ENCODE measurements at regions not wholly inside any gene's neighbourhood (a gene's known extent, or its start where the extent isn't known, plus 50 kb on each side); places are given as distances from the start of the nearest gene placed in this dataset.

DNA sequence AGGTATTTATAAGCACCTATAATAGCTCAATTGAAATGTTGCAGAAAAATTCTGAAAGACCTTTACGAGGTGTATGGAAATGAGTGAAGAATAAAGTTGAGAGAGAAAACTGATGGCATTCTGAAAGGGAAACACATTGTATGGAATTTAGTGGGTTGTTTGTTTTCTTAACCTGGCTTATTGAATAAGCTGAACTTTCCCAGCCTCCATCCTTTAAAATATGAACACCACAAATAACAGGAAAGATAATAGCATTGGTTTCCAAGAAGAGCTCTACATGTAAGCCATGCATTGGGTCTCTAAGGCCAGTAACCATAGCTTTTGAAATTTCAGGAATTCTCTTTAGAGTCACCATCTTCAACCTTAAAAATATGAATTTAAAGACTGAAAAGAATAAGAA, 709.0 kb downstream of the USP25 start:
- POLR2A ChIA-PET, result no interaction called here
- no peak overlapping the region for H3K4me3 ChIP-seq (ENCODE audit: low read depth, low read length)
- H3K9me3 ChIP-seq, result no peaks in the 10 kb centered on the region
- H3K36me3 Mint-ChIP-seq (ENCODE audit: insufficient read depth, unreplicated experiment), result no peaks in the 10 kb centered on the region
- CTCF ChIA-PET, result no interaction called here
- no peak overlapping the region for H3K27ac Mint-ChIP-seq (ENCODE audit: unreplicated experiment)
- intact Hi-C loops (cut with micrococcal nuclease; ENCODE audit: unreplicated experiment), result no loop called here
- BruUV-seq (replicated peaks), result no TSS peak
- no peak overlapping the region for H3K4me3 Mint-ChIP-seq (ENCODE audit: unreplicated experiment)
- no peaks in the 10 kb centered on the region for H3K27me3 Mint-ChIP-seq (ENCODE audit: insufficient read depth, unreplicated experiment)
- no peaks in the 10 kb centered on the region for H3K4me1 Mint-ChIP-seq (ENCODE audit: low read depth, unreplicated experiment)
- no peaks in the 10 kb centered on the region for H3K9me3 Mint-ChIP-seq (ENCODE audit: unreplicated experiment)
- no peaks in the 10 kb centered on the region for H3K27me3 ChIP-seq (replicated peaks; ENCODE audit: control insufficient read depth, insufficient read depth, low read length)
- DNase-seq, result no peak
- TF ChIP-seq, protein P1, sequence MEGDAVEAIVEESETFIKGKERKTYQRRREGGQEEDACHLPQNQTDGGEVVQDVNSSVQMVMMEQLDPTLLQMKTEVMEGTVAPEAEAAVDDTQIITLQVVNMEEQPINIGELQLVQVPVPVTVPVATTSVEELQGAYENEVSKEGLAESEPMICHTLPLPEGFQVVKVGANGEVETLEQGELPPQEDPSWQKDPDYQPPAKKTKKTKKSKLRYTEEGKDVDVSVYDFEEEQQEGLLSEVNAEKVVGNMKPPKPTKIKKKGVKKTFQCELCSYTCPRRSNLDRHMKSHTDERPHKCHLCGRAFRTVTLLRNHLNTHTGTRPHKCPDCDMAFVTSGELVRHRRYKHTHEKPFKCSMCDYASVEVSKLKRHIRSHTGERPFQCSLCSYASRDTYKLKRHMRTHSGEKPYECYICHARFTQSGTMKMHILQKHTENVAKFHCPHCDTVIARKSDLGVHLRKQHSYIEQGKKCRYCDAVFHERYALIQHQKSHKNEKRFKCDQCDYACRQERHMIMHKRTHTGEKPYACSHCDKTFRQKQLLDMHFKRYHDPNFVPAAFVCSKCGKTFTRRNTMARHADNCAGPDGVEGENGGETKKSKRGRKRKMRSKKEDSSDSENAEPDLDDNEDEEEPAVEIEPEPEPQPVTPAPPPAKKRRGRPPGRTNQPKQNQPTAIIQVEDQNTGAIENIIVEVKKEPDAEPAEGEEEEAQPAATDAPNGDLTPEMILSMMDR (IDR thresholded peaks at IDR 0.05; ENCODE audit: insufficient read depth in 1 of 2, low read depth in 1 of 2, low read length in 1 of 2, severe bottlenecking in 1 of 2, unreplicated experiment in 1 of 2), result no peak
- H3K4me1 ChIP-seq, result no peaks in the 10 kb centered on the region
- H3K36me3 ChIP-seq (ENCODE audit: control insufficient read depth, insufficient read depth, low read length), result no peaks in the 10 kb centered on the region

DNA sequence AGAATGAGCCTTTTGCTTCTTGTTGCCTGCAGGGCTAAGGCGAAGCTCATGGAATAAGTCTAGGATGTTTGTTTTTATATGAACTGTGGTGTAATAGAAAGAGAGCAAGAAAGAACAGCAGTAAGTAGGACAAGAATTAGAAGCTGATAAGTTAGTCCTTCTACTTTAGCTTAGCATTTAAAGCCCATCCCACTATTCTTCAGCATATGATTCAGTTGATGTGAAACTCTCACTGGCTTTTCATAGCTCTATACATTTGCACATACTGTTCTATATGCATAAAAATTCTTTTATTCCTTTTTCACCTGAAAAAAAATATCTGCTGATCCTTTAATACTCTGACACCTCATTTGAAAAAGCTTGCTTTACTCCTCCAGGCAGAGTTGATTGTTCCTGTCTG, 712.0 kb downstream of the USP25 start:
- H3K4me3 Mint-ChIP-seq (ENCODE audit: unreplicated experiment), result no peak overlapping the region
- Histone ChIP-seq H3K4me1 (no peaks in the 10 kb centered on the region), H3K36me3 (ENCODE audit: control insufficient read depth, insufficient read depth, low read length) (no peaks in the 10 kb centered on the region), H3K27me3 (replicated peaks; ENCODE audit: control insufficient read depth, insufficient read depth, low read length) (no peaks in the 10 kb centered on the region), H3K4me3 (ENCODE audit: low read depth, low read length) (no peak overlapping the region), H3K9me3 (no peaks in the 10 kb centered on the region)
- ChIA-PET POLR2A (no interaction called here), CTCF (no interaction called here)
- no peaks in the 10 kb centered on the region for H3K4me1 Mint-ChIP-seq (ENCODE audit: low read depth, unreplicated experiment)
- H3K27ac Mint-ChIP-seq (ENCODE audit: unreplicated experiment), result no peak overlapping the region
- no peak for DNase-seq
- BruUV-seq (replicated peaks), result no TSS peak
- no peaks in the 10 kb centered on the region for H3K9me3 Mint-ChIP-seq (ENCODE audit: unreplicated experiment)
- H3K27me3 Mint-ChIP-seq (ENCODE audit: insufficient read depth, unreplicated experiment), result peaks cover 3% of the 10 kb centered on the region
- no peaks in the 10 kb centered on the region for H3K36me3 Mint-ChIP-seq (ENCODE audit: insufficient read depth, unreplicated experiment)
- intact Hi-C loops (cut with micrococcal nuclease; ENCODE audit: unreplicated experiment), result no loop called here
- TF ChIP-seq, protein P1 (IDR thresholded peaks at IDR 0.05; ENCODE audit: insufficient read depth in 1 of 2, low read depth in 1 of 2, low read length in 1 of 2, severe bottlenecking in 1 of 2, unreplicated experiment in 1 of 2), result no peak

GRCh38 chr21:16454399-16454798, 724.6 kb downstream of the USP25 start:
- Histone ChIP-seq H3K36me3 (ENCODE audit: control insufficient read depth, insufficient read depth, low read length) (no peaks in the 10 kb centered on the region), H3K4me3 (ENCODE audit: low read depth, low read length) (no peak overlapping the region), H3K27me3 (replicated peaks; ENCODE audit: control insufficient read depth, insufficient read depth, low read length) (no peaks in the 10 kb centered on the region), H3K4me1 (no peaks in the 10 kb centered on the region), H3K9me3 (no peaks in the 10 kb centered on the region)
- DNase-seq, result no peak
- Mint-ChIP-seq H3K4me1 (ENCODE audit: low read depth, unreplicated experiment) (no peaks in the 10 kb centered on the region), H3K4me3 (ENCODE audit: unreplicated experiment) (no peak overlapping the region), H3K27ac (ENCODE audit: unreplicated experiment) (no peak overlapping the region), H3K27me3 (ENCODE audit: insufficient read depth, unreplicated experiment) (peaks cover 3% of the 10 kb centered on the region), H3K9me3 (ENCODE audit: unreplicated experiment) (no peaks in the 10 kb centered on the region), H3K36me3 (ENCODE audit: insufficient read depth, unreplicated experiment) (no peaks in the 10 kb centered on the region)
- CTCF ChIA-PET, result no interaction called here
- intact Hi-C loops (cut with micrococcal nuclease; ENCODE audit: unreplicated experiment), result loop anchor here (1.0 kb wide), 1 partner anchor 154 kb away; no protein-coding TSS in a partner anchor
- POLR2A ChIA-PET, result no interaction called here
- no TSS peak for BruUV-seq (replicated peaks)
- TF ChIP-seq, protein P1 (IDR thresholded peaks at IDR 0.05; ENCODE audit: insufficient read depth in 1 of 2, low read depth in 1 of 2, low read length in 1 of 2, severe bottlenecking in 1 of 2, unreplicated experiment in 1 of 2), result peak in 1 of 2 experiments; percentile 13
